Endothelial cell (in vitro differentiated cells): ENCODE measurements at regions not wholly inside any gene's neighbourhood (a gene's known extent, or its start where the extent isn't known, plus 50 kb on each side); places are given as distances from the start of the nearest gene placed in this dataset.

Source experiments
- DNase-seq: peaks from one replicate; pipeline ENCODE4 v3.0.0; 2021; ENCODE audit warnings: low spot score
- H3K27ac Mint-ChIP-seq: one replicate; pipeline ENCODE4 v1.8.0; 2021; ENCODE audit warnings: mixed read lengths, inconsistent platforms; ENCODE audit not compliant: unreplicated experiment
- H3K27me3 Mint-ChIP-seq: one replicate; pipeline ENCODE4 v1.8.0; 2021; ENCODE audit warnings: mild to moderate bottlenecking, moderate library complexity, mixed read lengths, inconsistent platforms; ENCODE audit not compliant: unreplicated experiment
- H3K36me3 Mint-ChIP-seq: one replicate; pipeline ENCODE4 v1.8.0; 2021; ENCODE audit warnings: mild to moderate bottlenecking, low read depth, mixed read lengths, inconsistent platforms; ENCODE audit not compliant: unreplicated experiment
- H3K4me1 Mint-ChIP-seq: one replicate; pipeline ENCODE4 v1.8.0; 2021; ENCODE audit warnings: mild to moderate bottlenecking, mixed read lengths, inconsistent platforms; ENCODE audit not compliant: unreplicated experiment
- H3K4me3 Mint-ChIP-seq: one replicate; pipeline ENCODE4 v1.8.0; 2021; ENCODE audit warnings: mild to moderate bottlenecking, mixed read lengths, inconsistent platforms; ENCODE audit not compliant: unreplicated experiment
- H3K9me3 Mint-ChIP-seq: one replicate; pipeline ENCODE4 v1.8.0; 2021; ENCODE audit warnings: mixed read lengths, inconsistent platforms; ENCODE audit not compliant: unreplicated experiment
- CTCF ChIP-seq: fragments of 200-600 bp; sonication (generic); IDR thresholded peaks from one replicate; pipeline ENCODE4 v1.5.0; 2021; ENCODE audit warnings: antibody characterized with exemption; ENCODE audit not compliant: unreplicated experiment

DNA sequence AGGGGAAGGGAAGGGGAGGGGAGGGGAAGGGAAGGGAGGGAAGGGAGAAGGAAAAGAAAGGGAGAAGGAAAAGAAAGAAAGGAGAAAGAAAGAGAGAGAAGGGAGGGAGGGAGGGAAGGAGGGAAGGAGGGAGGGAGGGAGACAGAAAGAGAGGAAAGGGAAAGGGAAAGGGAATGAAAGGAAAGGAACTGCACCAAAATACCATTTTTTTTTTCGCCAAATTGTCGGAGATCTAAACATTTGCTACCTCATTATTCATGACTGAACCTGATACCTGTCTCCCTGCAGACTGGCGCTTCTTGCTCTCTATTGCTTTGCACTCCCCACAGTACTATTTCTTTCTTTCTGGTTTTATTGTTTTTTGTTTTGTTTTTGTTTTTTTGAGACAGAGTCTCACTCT is 117.3 kb upstream of the LGSN start:
- H3K36me3 Mint-ChIP-seq: peaks cover 3% of the 10 kb centered on the region
- peaks cover 9% of the 10 kb centered on the region for H3K4me1 Mint-ChIP-seq
- H3K27me3 Mint-ChIP-seq: peaks cover 2% of the 10 kb centered on the region
- TF ChIP-seq CTCF: no peak
- no peak overlapping the region for H3K4me3 Mint-ChIP-seq
- DNase-seq: no peak
- H3K27ac Mint-ChIP-seq: no peak overlapping the region
- H3K9me3 Mint-ChIP-seq: peaks cover 8% of the 10 kb centered on the region

DNA sequence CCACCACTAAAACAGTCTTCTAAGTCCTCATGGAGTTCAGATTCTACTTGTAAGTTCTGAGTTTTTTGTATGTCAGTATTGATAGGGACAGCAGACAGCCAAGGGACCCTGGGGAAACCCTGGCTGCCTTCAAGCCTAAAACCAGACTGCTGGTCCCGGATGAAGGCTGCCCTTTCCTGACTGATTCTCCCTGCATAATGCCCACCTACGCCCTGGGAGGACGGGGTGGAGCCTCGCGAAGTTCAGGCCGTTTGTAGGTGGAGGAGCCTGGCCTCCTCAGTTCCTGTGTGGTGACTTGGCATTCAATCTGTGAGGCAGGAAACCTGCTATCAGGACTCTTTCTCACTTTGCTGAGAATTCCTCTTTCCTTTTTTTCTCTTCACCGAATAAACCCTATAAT is 120.3 kb upstream of the LGSN start:
- H3K36me3 Mint-ChIP-seq: peaks cover 5% of the 10 kb centered on the region
- H3K27ac Mint-ChIP-seq: peak overlapping the region; percentile 71
- peaks cover 9% of the 10 kb centered on the region for H3K4me1 Mint-ChIP-seq
- H3K9me3 Mint-ChIP-seq: peaks cover 12% of the 10 kb centered on the region
- peaks cover 5% of the 10 kb centered on the region for H3K27me3 Mint-ChIP-seq
- no peak for TF ChIP-seq CTCF
- no peak overlapping the region for H3K4me3 Mint-ChIP-seq
- peak; percentile 8 for DNase-seq

- H3K36me3 Mint-ChIP-seq: peaks cover 5% of the 10 kb centered on the region
- no peak overlapping the region for H3K4me3 Mint-ChIP-seq
- H3K4me1 Mint-ChIP-seq: peaks cover 9% of the 10 kb centered on the region
- peak overlapping the region; percentile 71 for H3K27ac Mint-ChIP-seq
- H3K9me3 Mint-ChIP-seq: peaks cover 12% of the 10 kb centered on the region
- DNase-seq: no peak
- TF ChIP-seq CTCF: no peak
- H3K27me3 Mint-ChIP-seq: peaks cover 5% of the 10 kb centered on the region
Measured at GRCh38 chr6:63440594-63440993, 120.8 kb upstream of the LGSN start.

DNA sequence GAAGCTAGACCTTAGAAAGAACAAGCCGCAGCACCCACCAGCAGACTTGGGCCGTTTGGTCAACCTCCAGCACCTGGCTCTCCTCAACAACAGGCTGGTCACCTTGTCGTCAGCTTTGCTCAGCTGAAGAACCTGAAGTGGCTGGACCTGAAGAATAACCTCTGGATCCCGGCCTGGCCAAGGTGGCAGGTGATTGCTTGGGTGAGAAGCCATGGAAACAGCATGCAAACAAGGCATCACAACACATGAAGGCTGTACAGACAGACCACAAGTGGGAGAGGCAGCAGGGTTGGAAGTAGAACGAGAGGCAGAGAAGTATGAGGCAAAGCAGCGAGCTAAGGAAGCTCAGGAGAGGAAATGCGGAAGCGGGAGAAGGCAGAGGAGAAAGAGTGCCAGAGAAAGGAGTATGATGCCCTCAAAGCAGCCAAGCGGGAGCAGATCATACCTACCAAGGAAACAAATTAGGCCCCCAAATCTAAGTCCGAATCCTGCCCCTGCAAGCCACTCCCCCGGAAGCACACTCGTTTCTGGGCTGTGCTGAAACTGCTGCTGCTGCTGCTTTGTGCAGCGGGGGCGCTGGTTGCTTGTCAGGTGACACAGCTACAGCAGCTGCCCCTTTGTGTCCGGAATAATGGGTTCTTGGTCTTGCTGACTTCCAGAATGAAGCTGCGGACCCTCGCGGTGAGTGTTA is 121.6 kb upstream of the LGSN start:
- H3K4me1 Mint-ChIP-seq: peaks cover 9% of the 10 kb centered on the region
- peaks cover 12% of the 10 kb centered on the region for H3K9me3 Mint-ChIP-seq

More for the DNA sequence above, 121.6 kb upstream of the LGSN start:
- H3K27ac Mint-ChIP-seq: no peak overlapping the region
- H3K36me3 Mint-ChIP-seq: peaks cover 5% of the 10 kb centered on the region
- peak overlapping the region; percentile 74 for H3K4me3 Mint-ChIP-seq
- peaks cover 5% of the 10 kb centered on the region for H3K27me3 Mint-ChIP-seq
- no peak for DNase-seq
- TF ChIP-seq CTCF: no peak
